Adrenal gland (tissue), 5 donors: ENCODE measurements at regions not wholly inside any gene's neighbourhood (a gene's known extent, or its start where the extent isn't known, plus 50 kb on each side); places are given as distances from the start of the nearest gene placed in this dataset.

Experiments
- POLR2A ChIP-seq, 2 donors: fragments of 450-650 bp; IDR thresholded peaks; one replicate each; pipeline ENCODE4 v1.6.1; 2017; ENCODE audit warnings: antibody characterized with exemption in 2 of 2, mild to moderate bottlenecking in 2 of 2, moderate library complexity in 1 of 2
- TF ChIP-seq, protein P1 (sequence below), 6 experiments: fragments of 450-650 bp in 4 of 6; fragments of 200-600 bp in 2 of 6; sonication (generic) in 1 of 6; IDR thresholded peaks; 1 replicate in 5 of 6; 2 replicates in 1 of 6; pipeline versions ENCODE4 v1.5.1 to v1.8.0; 2016 to 2021; ENCODE audit warnings: antibody characterized with exemption in 6 of 6, mild to moderate bottlenecking in 2 of 6, moderate library complexity in 1 of 6
- donor health status: DM: no; HTN: no; CAD: no.

DNA sequence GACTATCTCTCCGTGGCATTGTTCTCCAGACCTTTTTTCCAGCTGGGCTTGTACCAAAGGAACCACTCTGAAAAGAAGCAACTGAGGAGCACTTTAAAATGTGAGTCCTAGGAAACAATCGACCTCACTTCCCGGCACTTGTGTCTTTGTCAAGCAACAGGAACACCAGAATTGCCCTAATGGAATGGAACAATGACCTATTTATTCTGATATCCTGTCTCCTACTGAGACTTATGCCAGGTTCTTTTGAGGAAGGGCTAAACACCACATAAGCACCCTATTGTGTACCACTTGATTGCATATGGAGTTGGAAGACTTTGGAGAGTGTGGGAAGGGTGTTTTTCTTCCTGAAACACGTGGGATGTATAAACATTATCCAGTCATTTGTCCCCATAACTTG, 56.8 kb upstream of the TGFBR2 start:
- TF ChIP-seq, protein P1, sequence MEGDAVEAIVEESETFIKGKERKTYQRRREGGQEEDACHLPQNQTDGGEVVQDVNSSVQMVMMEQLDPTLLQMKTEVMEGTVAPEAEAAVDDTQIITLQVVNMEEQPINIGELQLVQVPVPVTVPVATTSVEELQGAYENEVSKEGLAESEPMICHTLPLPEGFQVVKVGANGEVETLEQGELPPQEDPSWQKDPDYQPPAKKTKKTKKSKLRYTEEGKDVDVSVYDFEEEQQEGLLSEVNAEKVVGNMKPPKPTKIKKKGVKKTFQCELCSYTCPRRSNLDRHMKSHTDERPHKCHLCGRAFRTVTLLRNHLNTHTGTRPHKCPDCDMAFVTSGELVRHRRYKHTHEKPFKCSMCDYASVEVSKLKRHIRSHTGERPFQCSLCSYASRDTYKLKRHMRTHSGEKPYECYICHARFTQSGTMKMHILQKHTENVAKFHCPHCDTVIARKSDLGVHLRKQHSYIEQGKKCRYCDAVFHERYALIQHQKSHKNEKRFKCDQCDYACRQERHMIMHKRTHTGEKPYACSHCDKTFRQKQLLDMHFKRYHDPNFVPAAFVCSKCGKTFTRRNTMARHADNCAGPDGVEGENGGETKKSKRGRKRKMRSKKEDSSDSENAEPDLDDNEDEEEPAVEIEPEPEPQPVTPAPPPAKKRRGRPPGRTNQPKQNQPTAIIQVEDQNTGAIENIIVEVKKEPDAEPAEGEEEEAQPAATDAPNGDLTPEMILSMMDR (IDR thresholded peaks at IDR 0.05), result no peak
- no peak for TF ChIP-seq POLR2A (IDR thresholded peaks at IDR 0.05)
